Upper lobe of right lung (tissue), 1 donor: ENCODE measurements at regions not wholly inside any gene's neighbourhood (a gene's known extent, or its start where the extent isn't known, plus 50 kb on each side); places are given as distances from the start of the nearest gene placed in this dataset.
"Not testable (repeated sequence)": the region's sequence is repeated elsewhere in the genome, so short reads cannot be mapped to it uniquely, and the experiment has no call there.

ENCODE experiments used
- ATAC-seq: fragments of 200-7000 bp; cut with Tn5 transposase; one replicate; pipeline ENCODE4 v1.9.1; 2020; ENCODE audit warnings: mild to moderate bottlenecking, moderate library complexity
- DNase-seq: peaks from one replicate; pipeline ENCODE4 v3.0.0-alpha.2; 2020
- H3K27ac ChIP-seq: fragments of 200-600 bp; one replicate; pipeline ENCODE4 v1.8.0; 2022
- H3K27me3 ChIP-seq: fragments of 200-600 bp; one replicate; pipeline ENCODE4 v1.8.0; 2022; ENCODE audit warnings: mild to moderate bottlenecking
- H3K36me3 ChIP-seq: fragments of 200-600 bp; one replicate; pipeline ENCODE4 v1.8.0; 2022
- H3K4me1 ChIP-seq: fragments of 200-600 bp; one replicate; pipeline ENCODE4 v1.8.0; 2022
- H3K4me3 ChIP-seq: fragments of 200-600 bp; one replicate; pipeline ENCODE4 v1.8.0; 2022; ENCODE audit warnings: mild to moderate bottlenecking
- H3K9me3 ChIP-seq: fragments of 200-600 bp; one replicate; pipeline ENCODE4 v1.8.0; 2022
- intact Hi-C: fragments of 100-400 bp; cut with DNase I; formaldehyde crosslinking; loops from one replicate; pipeline ENCODE4 v1.11.0; 2022
- TF ChIP-seq, protein P1 (sequence below): fragments of 200-600 bp; IDR thresholded peaks from one replicate; pipeline ENCODE4 v1.8.0; 2022; ENCODE audit warnings: antibody characterized with exemption
- donor health status: DM: no; HTN: yes; CAD: no; lungs with severe emphysema.

DNA sequence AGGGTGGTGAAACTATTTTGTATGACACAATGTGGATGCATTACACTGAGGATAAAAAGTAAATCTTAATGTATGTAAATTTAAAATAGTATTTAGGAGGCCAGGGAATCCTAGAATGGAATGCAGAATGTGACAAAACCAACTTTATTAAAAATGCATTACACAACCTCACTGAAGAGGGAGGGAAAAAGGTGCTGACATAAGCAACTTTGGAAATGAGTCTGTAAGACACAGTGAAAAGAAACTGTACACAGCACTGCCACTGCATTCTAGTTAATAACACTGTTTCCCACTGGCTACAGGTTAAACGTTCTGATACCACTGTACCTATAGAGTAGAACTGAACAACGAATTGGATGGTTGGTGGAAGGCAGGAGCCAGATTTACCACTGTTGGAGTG lies 308.8 kb upstream of the DPP6 start:
- H3K27ac ChIP-seq, H3K27me3 ChIP-seq, H3K4me3 ChIP-seq, DNase-seq, intact Hi-C loops, H3K36me3 ChIP-seq, ATAC-seq, H3K9me3 ChIP-seq, H3K4me1 ChIP-seq: not testable (repeated sequence)

DNA sequence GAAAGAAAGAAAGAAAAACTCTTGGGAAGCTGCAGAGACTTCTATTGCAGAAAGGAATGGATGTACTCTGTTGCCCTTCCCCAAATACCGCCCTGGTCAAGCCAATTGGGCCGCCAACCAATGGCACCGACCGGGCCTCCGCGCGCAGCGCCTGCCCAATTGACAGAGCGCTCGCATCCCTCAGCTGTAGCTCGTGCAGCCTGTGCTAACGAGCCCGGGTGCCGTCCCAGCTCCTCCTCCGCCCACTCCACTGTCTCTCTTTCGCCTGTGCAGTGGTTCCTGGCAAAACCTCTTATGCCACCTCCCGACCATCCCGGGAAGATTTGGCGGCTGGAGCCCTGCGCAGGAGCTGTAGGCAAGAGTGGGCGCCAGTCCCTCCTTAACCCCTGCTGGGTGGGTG lies 304.2 kb upstream of the DPP6 start:
- H3K27ac ChIP-seq, H3K9me3 ChIP-seq, DNase-seq, intact Hi-C loops, H3K4me3 ChIP-seq, H3K36me3 ChIP-seq, H3K4me1 ChIP-seq, H3K27me3 ChIP-seq: not testable (repeated sequence)
- ATAC-seq = peak; percentile 50

DNA sequence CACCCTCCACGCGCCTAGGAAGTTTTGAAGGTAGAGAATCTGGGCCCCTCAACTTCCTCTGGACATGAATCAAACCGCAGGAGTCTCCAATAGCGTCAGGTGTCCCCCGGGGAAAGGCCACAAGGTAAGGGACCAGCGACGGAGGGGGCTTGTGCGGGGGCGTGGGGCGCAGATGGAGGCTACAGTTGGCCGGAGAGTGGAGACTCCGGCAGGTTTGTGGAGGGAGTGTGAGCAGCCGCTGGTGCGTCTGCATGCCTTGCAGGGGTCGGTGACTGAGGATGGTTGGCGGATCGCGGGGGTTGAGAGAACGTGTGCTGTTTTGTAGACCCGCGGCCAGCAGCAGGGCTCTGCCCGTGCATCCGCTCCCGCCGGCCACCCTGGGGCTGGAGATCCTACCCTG lies 303.3 kb upstream of the DPP6 start:
- not testable (repeated sequence) for DNase-seq, H3K4me3 ChIP-seq
- peak; percentile 27 for ATAC-seq

DNA sequence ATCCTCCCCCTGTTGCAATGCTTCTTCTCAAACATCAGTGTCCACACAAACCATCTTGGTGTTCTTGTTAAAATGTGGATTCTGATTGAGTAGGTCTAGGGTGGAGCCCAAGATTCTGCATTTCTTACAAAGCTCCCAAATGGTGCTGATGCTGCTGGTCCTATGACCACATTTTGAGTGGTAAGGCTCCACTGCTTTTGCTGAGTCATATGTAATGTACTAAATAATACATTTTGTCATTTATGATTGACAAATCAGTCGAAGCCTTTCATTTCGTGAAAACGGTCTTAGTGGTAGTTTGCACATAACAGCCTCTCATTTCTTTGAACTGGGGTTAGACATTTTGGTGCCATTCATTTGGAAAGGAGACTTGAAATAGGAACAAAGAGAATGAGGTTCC lies 286.3 kb upstream of the DPP6 start:
- intact Hi-C loops, ATAC-seq, H3K27me3 ChIP-seq, H3K36me3 ChIP-seq, H3K27ac ChIP-seq, H3K9me3 ChIP-seq, H3K4me3 ChIP-seq, H3K4me1 ChIP-seq, DNase-seq: not testable (repeated sequence)

More for the DNA sequence above, 303.3 kb upstream of the DPP6 start:
- intact Hi-C loops, H3K36me3 ChIP-seq, H3K27ac ChIP-seq, H3K4me1 ChIP-seq, H3K27me3 ChIP-seq, H3K9me3 ChIP-seq: not testable (repeated sequence)

DNA sequence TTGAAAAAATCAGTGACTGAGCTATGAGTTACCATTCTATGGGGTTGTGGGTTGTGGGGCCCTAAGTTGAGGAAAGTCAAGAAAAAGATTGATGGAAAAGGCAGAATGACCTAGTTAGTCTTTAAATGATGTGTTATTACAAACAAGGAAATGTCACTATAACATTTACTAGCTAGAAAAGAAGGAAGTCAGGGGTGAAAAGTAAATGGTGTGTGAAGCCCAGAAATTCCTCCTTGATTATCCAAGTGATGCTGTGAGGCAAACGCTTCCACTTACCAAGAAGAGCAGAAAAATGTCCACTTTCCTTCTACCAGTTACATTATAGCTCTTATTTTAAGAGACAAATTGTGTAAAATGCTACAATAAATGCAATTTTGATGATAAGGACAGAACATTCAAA lies 285.3 kb upstream of the DPP6 start:
- H3K4me3 ChIP-seq, H3K27ac ChIP-seq, DNase-seq, intact Hi-C loops, H3K27me3 ChIP-seq, ATAC-seq, H3K4me1 ChIP-seq, H3K36me3 ChIP-seq, H3K9me3 ChIP-seq: not testable (repeated sequence)

DNA sequence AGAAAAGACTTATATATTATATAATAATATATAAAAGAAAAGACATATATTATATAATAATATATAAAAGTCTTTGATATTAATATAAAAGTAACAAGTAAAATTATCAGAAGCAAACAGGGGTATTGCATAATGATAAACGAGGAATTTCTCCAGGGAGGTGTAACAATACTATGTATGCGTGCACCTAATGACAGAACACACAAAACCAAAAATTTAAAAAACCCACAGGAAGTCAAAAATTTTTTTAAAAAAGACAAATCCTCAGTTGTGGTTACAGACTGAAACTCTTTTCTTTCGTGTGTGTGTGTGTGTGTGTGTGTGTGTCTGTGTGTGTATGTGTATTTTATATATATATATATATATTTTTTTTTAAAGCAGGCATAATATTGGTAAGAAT lies 279.2 kb upstream of the DPP6 start:
- TF ChIP-seq, protein P1, sequence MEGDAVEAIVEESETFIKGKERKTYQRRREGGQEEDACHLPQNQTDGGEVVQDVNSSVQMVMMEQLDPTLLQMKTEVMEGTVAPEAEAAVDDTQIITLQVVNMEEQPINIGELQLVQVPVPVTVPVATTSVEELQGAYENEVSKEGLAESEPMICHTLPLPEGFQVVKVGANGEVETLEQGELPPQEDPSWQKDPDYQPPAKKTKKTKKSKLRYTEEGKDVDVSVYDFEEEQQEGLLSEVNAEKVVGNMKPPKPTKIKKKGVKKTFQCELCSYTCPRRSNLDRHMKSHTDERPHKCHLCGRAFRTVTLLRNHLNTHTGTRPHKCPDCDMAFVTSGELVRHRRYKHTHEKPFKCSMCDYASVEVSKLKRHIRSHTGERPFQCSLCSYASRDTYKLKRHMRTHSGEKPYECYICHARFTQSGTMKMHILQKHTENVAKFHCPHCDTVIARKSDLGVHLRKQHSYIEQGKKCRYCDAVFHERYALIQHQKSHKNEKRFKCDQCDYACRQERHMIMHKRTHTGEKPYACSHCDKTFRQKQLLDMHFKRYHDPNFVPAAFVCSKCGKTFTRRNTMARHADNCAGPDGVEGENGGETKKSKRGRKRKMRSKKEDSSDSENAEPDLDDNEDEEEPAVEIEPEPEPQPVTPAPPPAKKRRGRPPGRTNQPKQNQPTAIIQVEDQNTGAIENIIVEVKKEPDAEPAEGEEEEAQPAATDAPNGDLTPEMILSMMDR = no peak
- H3K27me3 ChIP-seq = no peaks in the 10 kb centered on the region
- no peak overlapping the region for H3K27ac ChIP-seq
- H3K4me1 ChIP-seq = no peaks in the 10 kb centered on the region
- ATAC-seq = no peak
- H3K9me3 ChIP-seq = no peaks in the 10 kb centered on the region
- H3K36me3 ChIP-seq = no peaks in the 10 kb centered on the region
- intact Hi-C loops = no loop called here
- DNase-seq = no peak
- no peak overlapping the region for H3K4me3 ChIP-seq

DNA sequence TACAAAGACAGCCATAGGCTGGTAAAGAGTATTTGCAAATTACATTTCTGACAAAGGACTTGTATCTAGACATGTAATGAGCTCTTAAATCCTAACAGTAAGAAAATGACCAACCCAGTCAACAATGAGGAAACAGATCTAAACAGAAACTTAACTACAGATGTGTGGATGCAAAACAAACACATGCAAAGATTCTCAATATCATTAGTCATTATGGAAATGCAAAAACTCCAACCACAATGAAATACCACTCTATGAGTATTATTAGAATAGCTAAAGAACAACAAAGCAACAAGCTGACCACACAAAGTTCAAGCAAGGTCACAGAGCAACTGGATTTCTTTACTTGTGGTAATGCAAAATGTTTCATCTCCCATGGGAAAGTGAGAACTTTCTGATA lies 275.3 kb upstream of the DPP6 start:
- H3K4me3 ChIP-seq, intact Hi-C loops, H3K9me3 ChIP-seq, ATAC-seq, H3K27me3 ChIP-seq, DNase-seq, H3K36me3 ChIP-seq, H3K27ac ChIP-seq, H3K4me1 ChIP-seq: not testable (repeated sequence)

DNA sequence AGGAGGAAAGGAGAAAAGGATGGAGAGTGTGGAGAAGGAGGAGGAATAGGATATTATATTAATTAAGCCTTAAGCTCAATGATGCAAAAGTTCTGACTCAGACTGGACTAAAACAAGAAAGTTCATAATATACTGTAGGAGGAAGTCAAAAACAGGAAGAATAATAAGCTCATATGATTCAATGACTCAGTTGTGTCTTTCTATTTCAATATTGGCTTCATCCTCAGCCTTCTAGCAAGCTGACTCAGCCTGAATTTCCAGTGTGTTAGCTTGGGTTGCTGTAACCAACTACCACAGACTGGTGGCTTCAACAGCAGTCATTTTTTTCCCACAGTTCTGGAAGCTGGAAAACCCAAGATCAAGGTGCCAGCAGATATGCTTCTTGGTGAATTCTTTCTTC lies 254.8 kb upstream of the DPP6 start:
- H3K27ac ChIP-seq, H3K27me3 ChIP-seq, H3K9me3 ChIP-seq, H3K4me1 ChIP-seq, H3K4me3 ChIP-seq, DNase-seq, intact Hi-C loops, H3K36me3 ChIP-seq, ATAC-seq: not testable (repeated sequence)

DNA sequence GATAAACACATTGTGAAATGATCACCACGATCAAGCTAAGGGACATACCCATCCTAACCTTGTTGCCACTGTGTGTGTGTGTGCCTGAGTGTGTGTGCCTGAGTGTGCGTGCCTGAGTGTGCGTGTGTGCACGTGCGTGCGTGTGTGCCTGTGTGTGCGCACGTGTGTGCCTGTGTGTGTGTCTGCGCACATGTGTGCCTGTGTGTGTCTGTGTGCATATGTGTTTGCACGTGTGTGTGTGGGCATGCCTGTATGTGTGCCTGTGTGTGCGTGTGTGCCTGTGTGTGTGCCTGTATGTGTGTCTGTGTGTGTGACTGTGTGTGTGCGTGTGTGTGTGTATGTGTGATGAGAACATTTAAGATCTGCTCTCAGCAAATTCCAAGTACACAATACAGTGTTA lies 244.1 kb upstream of the DPP6 start:
- Histone ChIP-seq H3K27ac (no peak overlapping the region), H3K4me3 (no peak overlapping the region), H3K36me3 (no peaks in the 10 kb centered on the region), H3K9me3 (no peaks in the 10 kb centered on the region), H3K4me1 (no peaks in the 10 kb centered on the region), H3K27me3 (no peaks in the 10 kb centered on the region)
- TF ChIP-seq, protein P1 = no peak
- intact Hi-C loops = no loop called here
- ATAC-seq (peak; percentile 49), DNase-seq (no peak)
